Astrocyte of the spinal cord (primary cell): ENCODE measurements at regions not wholly inside any gene's neighbourhood (a gene's known extent, or its start where the extent isn't known, plus 50 kb on each side); places are given as distances from the start of the nearest gene placed in this dataset.

ENCODE experiments used
- DNase-seq: peaks from one replicate; pipeline ENCODE4 v3.0.0; 2011; ENCODE audit warnings: low read depth, low spot score
- H3K4me3 ChIP-seq: 2 replicates; pipeline ENCODE4 v1.5.1; 2011; ENCODE audit warnings: low read depth, mild to moderate bottlenecking, low read length, moderate library complexity
- CTCF ChIP-seq: IDR thresholded peaks from 2 replicates; pipeline ENCODE4 v1.5.1; 2012; ENCODE audit warnings: low read depth, mild to moderate bottlenecking, low read length, inconsistent platforms
- in situ Hi-C: cut with HindIII; loops from 2 replicates; pipeline ENCODE4 v1.10.0; 2017; ENCODE audit warnings: low sequenced_read_pairs

- TF ChIP-seq CTCF: no peak
- in situ Hi-C loops: no loop called here
- no peak for DNase-seq
- no peak overlapping the region for H3K4me3 ChIP-seq
Measured at GRCh38 chr10:10881117-10881813, 136.4 kb upstream of the CELF2 start.

- TF ChIP-seq CTCF: no peak
- in situ Hi-C loops: no loop called here
- DNase-seq: no peak
- no peak overlapping the region for H3K4me3 ChIP-seq
Measured at GRCh38 chr10:10883737-10884136, 133.9 kb upstream of the CELF2 start.

- no peak for TF ChIP-seq CTCF
- in situ Hi-C loops: no loop called here
- DNase-seq: no peak
- H3K4me3 ChIP-seq: no peak overlapping the region
Measured at GRCh38 chr10:10886861-10887531, 130.7 kb upstream of the CELF2 start.

GRCh38 chr10:10891124-10892082 is 126.3 kb upstream of the CELF2 start:
- no peak overlapping the region for H3K4me3 ChIP-seq
- no peak for TF ChIP-seq CTCF
- DNase-seq: peak; percentile 60
- in situ Hi-C loops: no loop called here

- in situ Hi-C loops: no loop called here
- no peak for TF ChIP-seq CTCF
- no peak overlapping the region for H3K4me3 ChIP-seq
- no peak for DNase-seq
Measured at GRCh38 chr10:10892290-10892875, 125.3 kb upstream of the CELF2 start.

- H3K4me3 ChIP-seq: no peak overlapping the region
Measured at GRCh38 chr10:10897400-10897799, 120.3 kb upstream of the CELF2 start.

More at GRCh38 chr10:10897400-10897799, 120.3 kb upstream of the CELF2 start:
- in situ Hi-C loops: no loop called here
- no peak for TF ChIP-seq CTCF
- no peak for DNase-seq
